Activated CD8-positive, alpha-beta T cell treated with anti-CD3 and anti-CD28 coated beads for 36 hours (primary cell): ENCODE measurements at regions not wholly inside any gene's neighbourhood (a gene's known extent, or its start where the extent isn't known, plus 50 kb on each side); places are given as distances from the start of the nearest gene placed in this dataset.

Experiments
- ATAC-seq: fragments of 200-7000 bp; cut with Tn5 transposase; one replicate; pipeline ENCODE4 v1.10.0; 2021; ENCODE audit warnings: mild to moderate bottlenecking, moderate library complexity
- CTCF ChIA-PET: fragments of 350-600 bp; sonication (Branson Sonifier 250); formaldehyde crosslinking; loops from one replicate; lab custom pipeline; 2021; ENCODE audit warnings: antibody characterized with exemption; lab: Charles Lee
- POLR2A ChIA-PET: fragments of 350-600 bp; sonication (Branson Sonifier 250); formaldehyde crosslinking; loops from one replicate; lab custom pipeline; 2021; ENCODE audit warnings: antibody characterized with exemption; lab: Charles Lee
- DNase-seq: peaks from one replicate; pipeline ENCODE4 v3.0.0-alpha.2; 2020
- H3K27ac Mint-ChIP-seq: one replicate; pipeline ENCODE4 v1.8.0; 2021; ENCODE audit warnings: mild to moderate bottlenecking, mixed read lengths
- H3K27me3 Mint-ChIP-seq: one replicate; pipeline ENCODE4 v1.8.0; 2021; ENCODE audit warnings: mixed read lengths
- H3K36me3 Mint-ChIP-seq: one replicate; pipeline ENCODE4 v1.8.0; 2021; ENCODE audit warnings: low read depth, mixed read lengths
- H3K4me1 Mint-ChIP-seq: one replicate; pipeline ENCODE4 v1.8.0; 2021; ENCODE audit warnings: low read depth, mixed read lengths
- H3K4me3 Mint-ChIP-seq: one replicate; pipeline ENCODE4 v1.8.0; 2021; ENCODE audit warnings: mild to moderate bottlenecking, moderate library complexity, mixed read lengths
- H3K9me3 Mint-ChIP-seq: one replicate; pipeline ENCODE4 v1.8.0; 2021; ENCODE audit warnings: mixed read lengths
- CTCF ChIP-seq: fragments of 200-600 bp; IDR thresholded peaks from one replicate; pipeline ENCODE4 v1.8.0; 2022; ENCODE audit warnings: antibody characterized with exemption, mild to moderate bottlenecking
- intact Hi-C: fragments of 100-400 bp; cut with micrococcal nuclease; formaldehyde crosslinking; loops from one replicate; pipeline ENCODE4 v1.10.0; 2022

GRCh38 chr5:152329761-152330283 is 75.3 kb downstream of the NMUR2 start:
- no peak for DNase-seq
- no peak for TF ChIP-seq CTCF
- Mint-ChIP-seq H3K27me3 (peaks cover 10% of the 10 kb centered on the region), H3K27ac (no peak overlapping the region), H3K4me1 (no peaks in the 10 kb centered on the region), H3K9me3 (peaks cover 4% of the 10 kb centered on the region), H3K4me3 (no peak overlapping the region), H3K36me3 (no peaks in the 10 kb centered on the region)
- ChIA-PET CTCF (no interaction called here), POLR2A (no interaction called here)
- intact Hi-C loops, result no loop called here
- ATAC-seq, result no peak

- H3K27me3 Mint-ChIP-seq, result peaks cover 10% of the 10 kb centered on the region
- no peak for TF ChIP-seq CTCF
- intact Hi-C loops, result no loop called here
- ChIA-PET CTCF (no interaction called here), POLR2A (no interaction called here)
- no peak for ATAC-seq
- H3K9me3 Mint-ChIP-seq, result peaks cover 4% of the 10 kb centered on the region
- H3K36me3 Mint-ChIP-seq, result no peaks in the 10 kb centered on the region
- no peak for DNase-seq
- H3K27ac Mint-ChIP-seq, result no peak overlapping the region
- no peak overlapping the region for H3K4me3 Mint-ChIP-seq
- H3K4me1 Mint-ChIP-seq, result no peaks in the 10 kb centered on the region
Observed at GRCh38 chr5:152329207-152329606, 75.9 kb downstream of the NMUR2 start.

- no peak for ATAC-seq
- ChIA-PET POLR2A (no interaction called here), CTCF (interaction anchor here (1.9 kb wide), 1 partner anchor 34 kb away, joined by 5 read pairs; no protein-coding TSS in a partner anchor)
- DNase-seq, result no peak
- intact Hi-C loops, result no loop called here
- H3K27me3 Mint-ChIP-seq, result peaks cover 1% of the 10 kb centered on the region
- TF ChIP-seq CTCF, result no peak
- H3K4me1 Mint-ChIP-seq, result no peaks in the 10 kb centered on the region
- H3K9me3 Mint-ChIP-seq, result no peaks in the 10 kb centered on the region
- H3K4me3 Mint-ChIP-seq, result no peak overlapping the region
- H3K27ac Mint-ChIP-seq, result no peak overlapping the region
- H3K36me3 Mint-ChIP-seq, result no peaks in the 10 kb centered on the region
Observed at GRCh38 chr5:152315942-152316341, 89.1 kb downstream of the NMUR2 start.

GRCh38 chr5:152314196-152314829 is 90.8 kb downstream of the NMUR2 start:
- H3K27me3 Mint-ChIP-seq, result peaks cover 1% of the 10 kb centered on the region
- POLR2A ChIA-PET, result no interaction called here
- no peaks in the 10 kb centered on the region for H3K36me3 Mint-ChIP-seq
- H3K9me3 Mint-ChIP-seq, result no peaks in the 10 kb centered on the region
- intact Hi-C loops, result no loop called here
- no peak overlapping the region for H3K27ac Mint-ChIP-seq
- H3K4me3 Mint-ChIP-seq, result no peak overlapping the region
- no peak for DNase-seq
- CTCF ChIA-PET, result interaction anchor here (1.9 kb wide), 1 partner anchor 35 kb away, joined by 5 read pairs; no protein-coding TSS in a partner anchor
- TF ChIP-seq CTCF, result no peak
- no peak for ATAC-seq
- H3K4me1 Mint-ChIP-seq, result no peaks in the 10 kb centered on the region

- intact Hi-C loops, result no loop called here
- TF ChIP-seq CTCF, result no peak
- Mint-ChIP-seq H3K27me3 (peaks cover 1% of the 10 kb centered on the region), H3K36me3 (no peaks in the 10 kb centered on the region), H3K27ac (no peak overlapping the region), H3K4me3 (no peak overlapping the region), H3K9me3 (peaks cover 2% of the 10 kb centered on the region), H3K4me1 (no peaks in the 10 kb centered on the region)
- ChIA-PET CTCF (no interaction called here), POLR2A (no interaction called here)
- DNase-seq (no peak), ATAC-seq (no peak)
Observed at GRCh38 chr5:152309926-152310450, 95.1 kb downstream of the NMUR2 start.
